ENCODE measurements at regions not wholly inside any gene's neighbourhood (a gene's known extent, or its start where the extent isn't known, plus 50 kb on each side); places are given as distances from the start of the nearest gene placed in this dataset.

DNA sequence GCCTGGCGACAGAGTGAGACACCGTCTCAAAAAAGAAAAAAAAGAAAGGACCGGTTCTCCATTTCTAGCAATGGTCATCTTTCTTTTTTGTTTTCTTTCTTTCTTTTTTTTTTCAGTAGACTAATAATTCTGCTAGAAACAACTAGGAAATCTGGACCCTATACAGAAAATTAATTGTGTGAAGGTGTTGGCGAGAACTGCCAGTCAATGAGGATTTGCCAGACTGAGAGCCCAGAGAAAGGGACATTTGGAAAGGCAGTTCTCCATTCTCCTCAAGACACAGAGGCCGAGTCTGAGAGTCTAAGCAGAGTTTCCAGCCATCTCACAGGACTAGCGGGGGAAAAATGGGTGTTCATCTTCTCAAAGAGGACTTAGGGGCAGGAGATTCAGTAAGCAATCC lies 123.6 kb upstream of the GPC1 start:
- Histone ChIP-seq H3K4me3 (ENCODE audit: low read depth in 1 of 2, low read length in 2 of 2) (no peak overlapping the region), H3K9me3 (ENCODE audit: low read length) (no peaks in the 10 kb centered on the region), H3K4me1 (ENCODE audit: insufficient read depth, low read length) (no peaks in the 10 kb centered on the region), H3K27ac (ENCODE audit: low read depth, low read length) (no peak overlapping the region), H3K9ac (ENCODE audit: low read length) (no peak overlapping the region), H3K27me3 (ENCODE audit: control insufficient read depth in 1 of 2, insufficient read depth in 2 of 2, low read length in 2 of 2) (no peaks in the 10 kb centered on the region), H3K36me3 (ENCODE audit: insufficient read depth, low read length) (no peaks in the 10 kb centered on the region)

DNA sequence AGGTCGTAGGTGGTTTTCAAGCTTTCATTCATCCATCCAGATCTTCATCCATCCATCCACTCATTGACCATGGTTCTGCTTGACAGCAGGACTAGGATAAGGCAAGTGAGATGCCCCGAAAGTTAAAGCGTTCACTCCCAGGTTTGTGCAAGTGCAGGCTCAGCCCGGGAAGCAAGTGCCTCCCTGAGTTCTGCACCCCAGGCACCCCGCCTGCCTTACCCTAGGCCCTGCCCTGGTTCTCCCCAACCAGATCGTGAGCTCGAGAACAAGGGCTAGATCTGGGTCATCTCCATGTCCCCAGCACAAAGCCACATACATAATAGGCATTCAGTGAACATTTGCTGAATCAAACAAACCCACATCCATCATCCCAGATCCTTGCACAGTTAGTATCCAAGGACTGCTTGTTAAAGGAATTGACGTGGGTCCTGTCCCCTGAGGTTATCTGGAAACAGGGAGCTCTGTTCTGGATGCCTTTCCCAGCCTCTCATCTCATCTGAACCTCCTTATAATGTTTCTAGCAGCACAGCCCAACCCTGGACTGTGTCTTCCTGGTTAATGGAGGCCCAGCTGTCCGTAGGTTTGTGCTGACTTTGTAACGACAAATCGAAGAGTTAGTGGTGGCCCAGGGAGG lies 116.1 kb upstream of the GPC1 start:
- Histone ChIP-seq H3K4me3 (ENCODE audit: low read depth in 1 of 2, low read length in 2 of 2) (no peak overlapping the region), H3K27ac (ENCODE audit: low read depth, low read length) (no peak overlapping the region), H3K27me3 (ENCODE audit: control insufficient read depth in 1 of 2, insufficient read depth in 2 of 2, low read length in 2 of 2) (no peaks in the 10 kb centered on the region), H3K9me3 (ENCODE audit: low read length) (no peaks in the 10 kb centered on the region), H3K36me3 (ENCODE audit: insufficient read depth, low read length) (no peaks in the 10 kb centered on the region), H3K9ac (ENCODE audit: low read length) (no peak overlapping the region), H3K4me1 (ENCODE audit: insufficient read depth, low read length) (no peaks in the 10 kb centered on the region)

DNA sequence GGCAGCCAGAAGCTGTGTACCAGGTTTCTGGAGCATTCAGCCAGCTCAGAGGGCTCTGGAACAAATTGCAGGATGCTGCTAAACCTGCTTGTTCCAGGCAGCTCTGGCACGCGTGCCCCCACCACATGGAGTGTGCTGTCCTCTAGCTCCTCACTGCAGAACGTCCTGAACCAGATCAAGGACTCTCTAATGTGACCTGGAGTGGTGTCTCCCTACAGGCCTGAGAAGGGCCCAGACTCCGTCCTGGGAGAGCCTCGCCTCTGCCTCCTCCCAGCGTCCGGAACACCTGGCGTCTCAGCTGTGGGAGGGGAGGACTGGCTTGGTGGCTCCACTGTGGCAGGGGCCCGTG lies 115.6 kb upstream of the GPC1 start:
- no peak overlapping the region for H3K9ac ChIP-seq (ENCODE audit: low read length)
- no peaks in the 10 kb centered on the region for H3K27me3 ChIP-seq (ENCODE audit: control insufficient read depth in 1 of 2, insufficient read depth in 2 of 2, low read length in 2 of 2)
- no peaks in the 10 kb centered on the region for H3K36me3 ChIP-seq (ENCODE audit: insufficient read depth, low read length)
- H3K9me3 ChIP-seq (ENCODE audit: low read length) = no peaks in the 10 kb centered on the region
- H3K4me3 ChIP-seq (ENCODE audit: low read depth in 1 of 2, low read length in 2 of 2) = no peak overlapping the region
- no peak overlapping the region for H3K27ac ChIP-seq (ENCODE audit: low read depth, low read length)
- no peaks in the 10 kb centered on the region for H3K4me1 ChIP-seq (ENCODE audit: insufficient read depth, low read length)

DNA sequence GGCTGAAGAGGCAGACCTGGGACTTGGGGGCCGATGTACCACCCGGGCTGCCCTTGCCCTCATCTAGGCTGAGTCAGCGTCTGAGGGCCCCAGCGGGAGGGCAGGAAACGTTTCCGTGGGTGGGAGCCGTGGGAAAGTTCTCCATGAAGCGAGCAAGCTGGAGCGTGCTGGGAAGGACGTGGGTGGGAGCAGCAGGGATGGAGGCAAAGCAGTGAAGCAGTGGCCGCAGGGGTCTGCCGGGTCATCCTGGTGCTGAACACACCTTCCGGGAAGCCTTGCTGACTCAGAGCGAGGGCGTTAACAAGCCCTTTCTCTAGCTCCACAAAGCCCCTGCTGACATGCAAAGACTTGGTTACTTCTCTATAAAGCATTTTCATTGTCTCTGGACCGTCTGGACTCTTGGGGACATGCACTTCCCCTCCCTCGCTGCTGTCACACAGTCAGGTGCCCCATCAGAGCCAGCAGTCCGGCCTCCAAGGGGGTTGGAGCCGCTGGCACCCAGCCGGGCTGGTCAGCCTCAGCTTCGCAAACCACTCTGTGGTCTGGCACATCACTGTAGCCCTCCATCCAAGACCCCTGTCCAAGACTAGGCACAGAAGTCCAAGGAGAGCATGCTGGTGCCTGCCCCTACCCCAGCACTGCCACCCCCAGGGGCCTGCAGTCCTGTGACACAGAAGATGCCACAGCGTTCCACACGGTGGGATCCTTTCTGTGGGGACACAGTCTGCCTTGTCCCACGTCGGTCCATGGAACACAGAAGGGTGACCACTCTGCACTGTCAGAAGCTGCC lies 115.1 kb upstream of the GPC1 start:
- Histone ChIP-seq H3K9me3 (ENCODE audit: low read length) (no peaks in the 10 kb centered on the region), H3K9ac (ENCODE audit: low read length) (no peak overlapping the region), H3K4me3 (ENCODE audit: low read depth in 1 of 2, low read length in 2 of 2) (no peak overlapping the region), H3K27ac (ENCODE audit: low read depth, low read length) (no peak overlapping the region), H3K36me3 (ENCODE audit: insufficient read depth, low read length) (no peaks in the 10 kb centered on the region), H3K27me3 (ENCODE audit: control insufficient read depth in 1 of 2, insufficient read depth in 2 of 2, low read length in 2 of 2) (no peaks in the 10 kb centered on the region), H3K4me1 (ENCODE audit: insufficient read depth, low read length) (peaks cover 1% of the 10 kb centered on the region)

DNA sequence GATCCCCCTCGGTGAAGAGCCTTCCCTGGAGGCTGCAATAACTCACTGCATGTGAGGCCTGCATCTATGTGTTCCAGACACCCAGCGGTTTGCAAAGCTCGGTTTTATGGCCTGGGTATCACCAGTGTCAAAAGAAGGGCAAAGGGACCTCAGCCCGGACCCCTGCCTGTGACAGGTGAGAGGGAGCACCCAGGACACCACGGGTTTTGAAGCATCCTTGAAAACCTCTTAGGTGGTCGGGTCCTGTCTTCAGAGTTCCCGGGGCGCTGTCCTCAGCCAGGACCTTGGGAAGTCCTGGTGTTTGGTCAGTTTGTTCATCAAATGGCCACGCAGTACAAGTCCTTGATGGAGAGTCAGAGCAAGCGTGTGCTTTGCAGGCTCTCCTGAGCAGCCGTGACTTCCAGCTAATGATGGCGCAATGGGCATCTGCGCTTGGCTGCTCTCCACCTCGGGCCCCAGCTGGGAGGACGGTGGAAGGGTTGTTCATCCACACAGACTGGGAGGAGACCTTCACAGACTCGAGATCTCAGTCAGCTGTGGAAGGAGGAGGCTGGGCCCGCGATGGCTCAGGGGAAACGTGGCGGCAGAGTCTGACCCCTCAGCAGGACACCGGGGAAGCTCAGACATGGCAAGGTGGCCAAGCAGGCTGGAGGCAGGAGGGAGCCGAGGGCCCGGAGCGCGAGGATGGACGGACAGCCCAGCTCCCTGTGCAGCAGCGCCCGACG lies 113.1 kb upstream of the GPC1 start:
- Histone ChIP-seq H3K9ac (ENCODE audit: low read length) (no peak overlapping the region), H3K36me3 (ENCODE audit: insufficient read depth, low read length) (no peaks in the 10 kb centered on the region), H3K4me3 (ENCODE audit: low read depth in 1 of 2, low read length in 2 of 2) (no peak overlapping the region), H3K4me1 (ENCODE audit: insufficient read depth, low read length) (peaks cover 6% of the 10 kb centered on the region), H3K27me3 (ENCODE audit: control insufficient read depth in 1 of 2, insufficient read depth in 2 of 2, low read length in 2 of 2) (no peaks in the 10 kb centered on the region), H3K27ac (ENCODE audit: low read depth, low read length) (no peak overlapping the region), H3K9me3 (ENCODE audit: low read length) (no peaks in the 10 kb centered on the region)

DNA sequence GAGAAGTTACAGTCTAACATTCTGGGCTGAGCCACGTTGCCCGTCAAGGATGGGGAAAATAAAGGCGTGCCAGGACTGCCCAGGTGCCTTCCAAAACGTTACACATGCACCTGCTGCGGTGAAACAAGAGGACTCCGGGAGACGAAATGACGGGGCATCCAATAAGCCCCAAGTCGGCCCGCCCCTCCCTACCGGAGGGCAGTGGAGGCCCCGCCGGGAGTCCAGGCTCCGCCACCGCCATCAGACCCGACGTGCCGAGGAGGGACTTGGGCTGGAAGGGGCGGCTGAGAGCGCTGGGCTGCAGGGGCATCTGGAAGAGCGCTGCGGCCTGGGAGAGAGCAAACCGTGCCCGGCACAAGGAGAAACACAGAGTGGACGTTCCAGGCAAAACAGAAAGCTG lies 112.5 kb upstream of the GPC1 start:
- Histone ChIP-seq H3K9me3 (ENCODE audit: low read length) (no peaks in the 10 kb centered on the region), H3K27me3 (ENCODE audit: control insufficient read depth in 1 of 2, insufficient read depth in 2 of 2, low read length in 2 of 2) (no peaks in the 10 kb centered on the region), H3K4me3 (ENCODE audit: low read depth in 1 of 2, low read length in 2 of 2) (no peak overlapping the region), H3K27ac (ENCODE audit: low read depth, low read length) (no peak overlapping the region), H3K4me1 (ENCODE audit: insufficient read depth, low read length) (peaks cover 6% of the 10 kb centered on the region), H3K36me3 (ENCODE audit: insufficient read depth, low read length) (no peaks in the 10 kb centered on the region), H3K9ac (ENCODE audit: low read length) (no peak overlapping the region)

DNA sequence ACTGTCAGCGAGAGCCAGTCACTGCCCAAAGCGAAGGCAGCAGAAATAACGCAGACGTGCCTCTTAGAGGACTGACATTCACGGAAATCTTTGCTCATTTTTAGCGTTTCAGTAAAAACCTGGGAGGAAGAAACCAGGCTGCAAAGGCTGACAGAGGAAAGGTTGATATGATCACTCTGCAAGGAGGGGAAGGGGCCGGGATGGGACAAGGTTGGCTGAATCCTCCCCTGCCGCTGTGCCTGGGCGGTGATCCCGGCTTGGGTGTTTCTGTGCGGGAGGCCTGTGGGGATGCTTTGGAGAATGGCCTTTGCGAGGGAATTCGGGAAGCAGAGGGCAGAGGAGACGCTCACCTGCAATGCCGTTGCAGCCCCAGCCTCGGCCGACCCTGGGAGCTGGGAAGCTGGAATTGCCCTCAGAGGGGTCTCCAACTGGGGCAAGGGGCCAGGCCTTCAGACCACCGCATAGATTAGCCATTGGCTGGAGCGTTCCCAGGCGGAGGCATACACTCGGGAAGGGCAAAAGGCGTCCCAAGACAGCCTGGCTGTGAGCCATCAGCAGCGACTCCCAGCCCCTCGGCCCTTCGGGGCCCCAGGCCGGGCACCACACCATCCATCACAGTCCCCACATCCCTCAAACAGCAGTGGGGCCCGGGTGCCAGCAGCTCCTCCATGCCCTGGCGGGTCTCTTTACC lies 111.7 kb upstream of the GPC1 start:
- no peaks in the 10 kb centered on the region for H3K36me3 ChIP-seq (ENCODE audit: insufficient read depth, low read length)
- no peaks in the 10 kb centered on the region for H3K9me3 ChIP-seq (ENCODE audit: low read length)

DNA sequence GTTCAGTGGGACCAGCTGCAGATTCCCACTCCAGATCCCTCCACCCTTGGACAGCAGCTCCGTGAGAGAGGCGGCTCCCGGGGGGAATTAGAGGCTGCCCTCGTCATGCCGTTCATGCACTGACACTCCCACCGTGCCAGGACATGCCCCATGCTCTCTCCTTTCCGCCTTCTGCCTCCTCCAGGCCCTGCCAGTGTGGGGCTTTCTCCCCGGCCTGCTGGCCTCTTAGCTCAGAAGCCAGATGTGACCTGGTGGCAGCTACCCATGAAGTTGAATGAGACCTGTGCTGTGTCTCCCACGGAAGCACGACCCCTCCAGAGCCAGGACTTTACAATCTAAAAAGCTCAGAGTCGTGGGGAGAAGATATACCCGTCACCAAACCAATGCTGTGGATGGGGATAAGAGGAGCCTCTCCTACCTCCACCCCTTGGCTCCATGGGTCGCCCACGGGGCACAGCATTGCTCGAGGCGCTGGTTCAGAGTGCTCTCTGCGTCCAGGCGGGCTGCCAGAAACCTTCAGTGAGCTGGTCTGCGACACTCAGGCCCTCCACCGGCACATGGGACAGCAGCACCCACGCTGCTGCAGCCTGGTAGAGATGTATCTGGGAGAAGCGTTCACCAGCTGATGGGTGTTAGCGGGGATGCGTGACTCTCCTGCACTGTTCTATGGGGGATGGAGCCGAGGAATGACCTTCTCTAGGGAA lies 111.0 kb upstream of the GPC1 start:
- H3K4me3 ChIP-seq (ENCODE audit: low read depth in 1 of 2, low read length in 2 of 2) = no peak overlapping the region
- H3K27ac ChIP-seq (ENCODE audit: low read depth, low read length) = no peak overlapping the region
- no peak overlapping the region for H3K9ac ChIP-seq (ENCODE audit: low read length)
- no peaks in the 10 kb centered on the region for H3K36me3 ChIP-seq (ENCODE audit: insufficient read depth, low read length)
- H3K27me3 ChIP-seq (ENCODE audit: control insufficient read depth in 1 of 2, insufficient read depth in 2 of 2, low read length in 2 of 2) = no peaks in the 10 kb centered on the region
- no peaks in the 10 kb centered on the region for H3K9me3 ChIP-seq (ENCODE audit: low read length)
- H3K4me1 ChIP-seq (ENCODE audit: insufficient read depth, low read length) = peaks cover 6% of the 10 kb centered on the region

More for the DNA sequence above, 111.7 kb upstream of the GPC1 start:
- Histone ChIP-seq H3K9ac (ENCODE audit: low read length) (no peak overlapping the region), H3K27ac (ENCODE audit: low read depth, low read length) (no peak overlapping the region), H3K27me3 (ENCODE audit: control insufficient read depth in 1 of 2, insufficient read depth in 2 of 2, low read length in 2 of 2) (no peaks in the 10 kb centered on the region), H3K4me1 (ENCODE audit: insufficient read depth, low read length) (peaks cover 6% of the 10 kb centered on the region), H3K4me3 (ENCODE audit: low read depth in 1 of 2, low read length in 2 of 2) (no peak overlapping the region)

DNA sequence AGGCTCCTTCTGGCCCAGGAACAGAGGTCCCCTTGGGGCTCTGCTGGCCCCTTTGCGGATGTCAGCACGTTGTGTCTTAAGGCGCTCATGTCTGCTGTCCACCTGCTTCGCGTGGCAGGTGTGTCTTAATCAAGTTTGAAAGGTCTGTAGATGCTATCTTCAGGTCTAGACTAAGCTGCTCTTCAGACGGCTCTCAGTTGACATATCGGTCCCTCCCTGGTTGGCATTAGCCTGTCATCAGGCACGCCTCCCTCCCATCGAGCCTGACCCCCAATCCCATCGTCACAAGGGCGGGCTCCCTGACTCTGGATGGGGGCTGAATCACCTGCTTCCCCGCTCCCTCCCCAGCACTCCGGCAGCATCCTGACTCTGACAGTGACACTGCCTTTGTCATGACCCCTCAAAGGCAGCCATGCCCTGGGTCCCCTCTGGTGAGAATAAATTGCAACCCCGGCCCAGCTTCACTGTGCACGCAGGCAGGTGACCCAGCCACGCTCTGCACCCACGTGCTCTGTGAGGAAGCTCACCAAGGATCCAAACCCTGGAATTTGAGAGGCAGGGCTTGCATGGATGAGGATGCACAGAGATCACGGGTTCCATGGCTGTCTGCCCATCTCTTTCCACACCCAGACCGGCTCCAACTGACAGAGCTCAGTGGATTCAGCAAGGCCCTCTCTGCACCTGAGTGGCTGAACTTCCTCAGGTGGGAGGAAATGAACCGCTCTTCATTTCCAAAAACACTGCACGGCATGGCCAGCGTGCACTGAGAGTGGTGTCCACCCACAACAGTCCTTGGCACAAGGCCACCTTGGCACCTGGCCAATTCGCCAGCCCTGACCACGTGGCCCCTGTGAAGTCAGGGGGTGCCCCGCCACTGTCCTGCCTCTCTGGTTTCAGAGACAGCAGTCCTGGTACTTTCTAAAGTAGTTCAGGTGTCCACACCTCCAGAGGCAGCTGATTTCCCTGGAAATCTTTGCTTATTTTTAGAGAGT lies 110.2 kb upstream of the GPC1 start:
- Histone ChIP-seq H3K9me3 (ENCODE audit: low read length) (no peaks in the 10 kb centered on the region), H3K27ac (ENCODE audit: low read depth, low read length) (no peak overlapping the region), H3K9ac (ENCODE audit: low read length) (no peak overlapping the region), H3K36me3 (ENCODE audit: insufficient read depth, low read length) (no peaks in the 10 kb centered on the region), H3K4me1 (ENCODE audit: insufficient read depth, low read length) (peaks cover 6% of the 10 kb centered on the region), H3K27me3 (ENCODE audit: control insufficient read depth in 1 of 2, insufficient read depth in 2 of 2, low read length in 2 of 2) (no peaks in the 10 kb centered on the region), H3K4me3 (ENCODE audit: low read depth in 1 of 2, low read length in 2 of 2) (no peak overlapping the region)

DNA sequence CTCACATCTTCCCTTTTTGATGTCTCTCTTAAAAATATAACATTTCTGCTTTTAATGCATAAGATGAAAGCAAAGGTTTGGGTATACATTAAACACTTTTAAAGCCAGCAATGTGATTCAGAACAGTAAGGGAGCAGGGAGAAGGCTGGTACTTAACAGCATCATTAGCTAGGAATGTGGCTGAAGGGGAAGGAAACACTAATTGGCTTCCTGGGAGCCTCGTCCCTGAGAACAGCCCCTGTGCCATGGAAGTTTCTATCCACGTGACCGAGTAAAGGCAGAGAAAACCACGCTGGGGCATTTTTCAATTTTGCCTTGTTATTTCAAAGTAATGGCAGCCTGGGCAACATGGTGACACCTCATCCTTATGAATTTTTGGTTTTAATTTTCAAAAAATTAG lies 109.2 kb upstream of the GPC1 start:
- Histone ChIP-seq H3K4me1 (ENCODE audit: insufficient read depth, low read length) (peaks cover 6% of the 10 kb centered on the region), H3K9me3 (ENCODE audit: low read length) (no peaks in the 10 kb centered on the region), H3K36me3 (ENCODE audit: insufficient read depth, low read length) (no peaks in the 10 kb centered on the region), H3K4me3 (ENCODE audit: low read depth in 1 of 2, low read length in 2 of 2) (no peak overlapping the region), H3K27ac (ENCODE audit: low read depth, low read length) (no peak overlapping the region), H3K9ac (ENCODE audit: low read length) (no peak overlapping the region), H3K27me3 (ENCODE audit: control insufficient read depth in 1 of 2, insufficient read depth in 2 of 2, low read length in 2 of 2) (no peaks in the 10 kb centered on the region)

All from muscle layer of colon (tissue), 2 donors.